ENCODE measurements at regions not wholly inside any gene's neighbourhood (a gene's known extent, or its start where the extent isn't known, plus 50 kb on each side); places are given as distances from the start of the nearest gene placed in this dataset.

- Histone ChIP-seq H3K79me2 (ENCODE audit: low read depth) (no peaks in the 10 kb centered on the region), H2AFZ (no peak overlapping the region), H3K27me3 (ENCODE audit: insufficient read depth, low read depth) (no peaks in the 10 kb centered on the region), H3K27ac (no peak overlapping the region), H3K9me3 (ENCODE audit: insufficient read depth, low read depth) (no peaks in the 10 kb centered on the region), H3F3A (ENCODE audit: insufficient read depth, low read depth) (no peaks in the 10 kb centered on the region), H3K36me3 (ENCODE audit: low read depth) (no peaks in the 10 kb centered on the region), H3K4me2 (no peak overlapping the region), H3K4me1 (replicated peaks; ENCODE audit: insufficient read depth) (no peaks in the 10 kb centered on the region), H4K20me1 (ENCODE audit: insufficient read depth) (no peaks in the 10 kb centered on the region), H3K4me3 (no peak overlapping the region), H3K9me2 (ENCODE audit: insufficient read depth) (no peaks in the 10 kb centered on the region)
- ChIA-PET POLR2A (ENCODE audit: unreplicated experiment) (no interaction called here), CTCF (no interaction called here)
- no peak for DNase-seq
- TF ChIP-seq EZH2 (IDR thresholded peaks at IDR 0.05; ENCODE audit: low read depth) (no peak), CTCF (conservative IDR thresholded peaks at IDR 0.05) (no peak)
- BruUV-seq (replicated peaks), result no TSS peak
- intact Hi-C loops (cut with micrococcal nuclease; ENCODE audit: unreplicated experiment), result no loop called here
These were observed 1083.2 kb downstream of the FLRT2 start for GRCh38 chr14:86613126-86613525.

GRCh38 chr14:86604561-86604960 is 1074.6 kb downstream of the FLRT2 start:
- Histone ChIP-seq H3K27ac (no peak overlapping the region), H3K4me1 (replicated peaks; ENCODE audit: insufficient read depth) (no peaks in the 10 kb centered on the region), H3K4me3 (no peak overlapping the region), H3K9me2 (ENCODE audit: insufficient read depth) (no peaks in the 10 kb centered on the region), H4K20me1 (ENCODE audit: insufficient read depth) (no peaks in the 10 kb centered on the region), H3K36me3 (ENCODE audit: low read depth) (no peaks in the 10 kb centered on the region), H3K9me3 (ENCODE audit: insufficient read depth, low read depth) (no peaks in the 10 kb centered on the region), H3K4me2 (no peak overlapping the region), H3K79me2 (ENCODE audit: low read depth) (no peaks in the 10 kb centered on the region), H2AFZ (no peak overlapping the region), H3K27me3 (ENCODE audit: insufficient read depth, low read depth) (no peaks in the 10 kb centered on the region), H3F3A (ENCODE audit: insufficient read depth, low read depth) (no peaks in the 10 kb centered on the region)
- POLR2A ChIA-PET (ENCODE audit: unreplicated experiment), result no interaction called here
- no peak for DNase-seq
- intact Hi-C loops (cut with micrococcal nuclease; ENCODE audit: unreplicated experiment), result no loop called here
- TF ChIP-seq CTCF (conservative IDR thresholded peaks at IDR 0.05) (no peak), EZH2 (IDR thresholded peaks at IDR 0.05; ENCODE audit: low read depth) (no peak)
- CTCF ChIA-PET, result no interaction called here
- no TSS peak for BruUV-seq (replicated peaks)

GRCh38 chr14:86602263-86602662 is 1072.3 kb downstream of the FLRT2 start:
- H3F3A ChIP-seq (ENCODE audit: insufficient read depth, low read depth), result no peaks in the 10 kb centered on the region
- H2AFZ ChIP-seq, result no peak overlapping the region
- H3K4me1 ChIP-seq (replicated peaks; ENCODE audit: insufficient read depth), result no peaks in the 10 kb centered on the region
- intact Hi-C loops (cut with micrococcal nuclease; ENCODE audit: unreplicated experiment), result no loop called here
- no peaks in the 10 kb centered on the region for H3K27me3 ChIP-seq (ENCODE audit: insufficient read depth, low read depth)
- H3K79me2 ChIP-seq (ENCODE audit: low read depth), result no peaks in the 10 kb centered on the region
- POLR2A ChIA-PET (ENCODE audit: unreplicated experiment), result no interaction called here
- H3K9me3 ChIP-seq (ENCODE audit: insufficient read depth, low read depth), result no peaks in the 10 kb centered on the region
- H3K4me2 ChIP-seq, result no peak overlapping the region
- H3K27ac ChIP-seq, result no peak overlapping the region
- BruUV-seq (replicated peaks), result no TSS peak
- no peak for DNase-seq
- TF ChIP-seq EZH2 (IDR thresholded peaks at IDR 0.05; ENCODE audit: low read depth), result no peak
- no peaks in the 10 kb centered on the region for H4K20me1 ChIP-seq (ENCODE audit: insufficient read depth)
- no peak overlapping the region for H3K4me3 ChIP-seq
- no peaks in the 10 kb centered on the region for H3K36me3 ChIP-seq (ENCODE audit: low read depth)
- H3K9me2 ChIP-seq (ENCODE audit: insufficient read depth), result no peaks in the 10 kb centered on the region
- CTCF ChIA-PET, result no interaction called here

GRCh38 chr14:86601813-86602212 is 1071.9 kb downstream of the FLRT2 start:
- H3K79me2 ChIP-seq (ENCODE audit: low read depth), result no peaks in the 10 kb centered on the region
- POLR2A ChIA-PET (ENCODE audit: unreplicated experiment), result no interaction called here

More at GRCh38 chr14:86601813-86602212, 1071.9 kb downstream of the FLRT2 start:
- no peak for DNase-seq
- Histone ChIP-seq H3K4me1 (replicated peaks; ENCODE audit: insufficient read depth) (no peaks in the 10 kb centered on the region), H3F3A (ENCODE audit: insufficient read depth, low read depth) (no peaks in the 10 kb centered on the region), H3K4me3 (no peak overlapping the region), H3K4me2 (no peak overlapping the region), H2AFZ (no peak overlapping the region), H3K27ac (no peak overlapping the region), H3K9me2 (ENCODE audit: insufficient read depth) (no peaks in the 10 kb centered on the region), H3K36me3 (ENCODE audit: low read depth) (no peaks in the 10 kb centered on the region), H4K20me1 (ENCODE audit: insufficient read depth) (no peaks in the 10 kb centered on the region), H3K27me3 (ENCODE audit: insufficient read depth, low read depth) (no peaks in the 10 kb centered on the region), H3K9me3 (ENCODE audit: insufficient read depth, low read depth) (no peaks in the 10 kb centered on the region)
- no peak for TF ChIP-seq EZH2 (IDR thresholded peaks at IDR 0.05; ENCODE audit: low read depth)
- CTCF ChIA-PET, result no interaction called here
- intact Hi-C loops (cut with micrococcal nuclease; ENCODE audit: unreplicated experiment), result no loop called here
- no TSS peak for BruUV-seq (replicated peaks)

All from PC-9 (cell line).